GM12878 (cell line): ENCODE measurements at regions not wholly inside any gene's neighbourhood (a gene's known extent, or its start where the extent isn't known, plus 50 kb on each side); places are given as distances from the start of the nearest gene placed in this dataset.

Experiments
- ATAC-seq: fragments of 200-7000 bp; cut with Tn5 transposase; 3 replicates; pipeline ENCODE4 v1.9.1; 2020; ENCODE audit warnings: mild to moderate bottlenecking, moderate library complexity
- BruUV-seq: library from RNA; stranded (reverse); fragments of 400-500 nt; replicated peaks from 2 replicates; lab custom pipeline; 2021; lab: Mats Ljungman, UMichigan
- CTCF ChIA-PET: fragments of 300-600 bp; sonication (Branson Sonifier 250); formaldehyde crosslinking; extraction: SDS; loops from one replicate; lab custom pipeline; 2021; ENCODE audit warnings: inconsistent platforms; lab: Yijun Ruan, JAX
- POLR2A ChIA-PET: fragments of 350-600 bp; formaldehyde crosslinking; extraction: SDS; loops from one replicate; lab custom pipeline; 2021; ENCODE audit warnings: inconsistent platforms; lab: Charles Lee
- RAD21 ChIA-PET: fragments of 300-600 bp; sonication (Branson Sonifier 250); formaldehyde crosslinking; loops from one replicate; lab custom pipeline; 2023; ENCODE audit warnings: antibody characterized with exemption; ENCODE audit not compliant: unreplicated experiment; lab: Charles Lee
- SMC1A ChIA-PET: fragments of 300-600 bp; sonication (Branson Sonifier 250); formaldehyde crosslinking; loops from one replicate; lab custom pipeline; 2023; ENCODE audit not compliant: unreplicated experiment, uncharacterized antibody; lab: Charles Lee
- DNase-seq: peaks from one replicate; pipeline ENCODE4 v3.0.0-alpha.2; 2011; ENCODE audit warnings: low read depth, low spot score
- FAIRE-seq: peaks from 3 replicates; lab custom pipeline; 2011; peaks lifted over from hg19 to GRCh38; lab: Jason Lieb, UNC
- H2AFZ ChIP-seq: 2 replicates; pipeline ENCODE4 v1.6.0; 2011; ENCODE audit warnings: low read depth, low read length, control low read depth; ENCODE audit not compliant: control insufficient read depth
- H3K27ac ChIP-seq: 2 replicates; pipeline ENCODE4 v1.5.1; 2011; ENCODE audit warnings: control low read depth; ENCODE audit not compliant: control insufficient read depth, insufficient read depth
- H3K27me3 ChIP-seq, 2 experiments: replicated peaks in 1 of 2; 2 replicates each; pipeline versions ENCODE4 v1.6.0 to v1.6.1; 2011; ENCODE audit warnings: low read length in 1 of 2; ENCODE audit not compliant: control insufficient read depth in 2 of 2, insufficient read depth in 2 of 2
- H3K36me3 ChIP-seq, 2 experiments: 2 replicates each; pipeline ENCODE4 v1.5.1; 2011; ENCODE audit warnings: low read length in 1 of 2; ENCODE audit not compliant: control insufficient read depth in 2 of 2, insufficient read depth in 2 of 2
- H3K4me1 ChIP-seq: 2 replicates; pipeline ENCODE4 v1.6.1; 2011; ENCODE audit warnings: mild to moderate bottlenecking, low read length, moderate library complexity, mixed read lengths; ENCODE audit not compliant: control insufficient read depth, insufficient read depth
- H3K4me2 ChIP-seq: 2 replicates; pipeline ENCODE4 v1.6.0; 2011; ENCODE audit warnings: control low read depth; ENCODE audit not compliant: control insufficient read depth, insufficient read depth
- H3K4me3 ChIP-seq: fragments of 200-600 bp; sonication (generic); 2 replicates; pipeline ENCODE4 v1.5.1; 2016
- H3K79me2 ChIP-seq: 2 replicates; pipeline ENCODE4 v1.6.0; 2011; ENCODE audit warnings: low read length; ENCODE audit not compliant: control insufficient read depth, insufficient read depth
- H3K9ac ChIP-seq: 2 replicates; pipeline ENCODE4 v1.8.0; 2011; ENCODE audit warnings: low read length, control low read depth, mixed read lengths; ENCODE audit not compliant: control insufficient read depth, insufficient read depth
- H3K9me3 ChIP-seq: replicated peaks from 3 replicates; pipeline ENCODE4 v1.5.1; 2011; ENCODE audit warnings: mild to moderate bottlenecking, low read length; ENCODE audit not compliant: control insufficient read depth, insufficient read depth
- H4K20me1 ChIP-seq: 2 replicates; pipeline ENCODE4 v1.6.0; 2011; ENCODE audit not compliant: control insufficient read depth, insufficient read depth
- BCL11A ChIP-seq: IDR thresholded peaks from 2 replicates; pipeline ENCODE4 v1.6.1; 2011; ENCODE audit warnings: low read depth, low read length
- BHLHE40 ChIP-seq, 2 experiments: fragments of 450-650 bp in 1 of 2; IDR thresholded peaks; 2 replicates each; pipeline ENCODE4 v1.6.1; 2011 to 2017; ENCODE audit warnings: low read depth in 2 of 2, borderline replicate concordance in 1 of 2, improper control_type of control experiment in 1 of 2, low read length in 1 of 2, mild to moderate bottlenecking in 1 of 2
- BRCA1 ChIP-seq: IDR thresholded peaks from 2 replicates; pipeline ENCODE4 v1.6.1; 2011; ENCODE audit warnings: low read depth, low read length, improper control_type of control experiment
- EZH2 ChIP-seq: IDR thresholded peaks from 2 replicates; pipeline ENCODE4 v1.6.1; 2012; ENCODE audit warnings: low read depth, mild to moderate bottlenecking, control low read depth, inconsistent platforms, low read length, borderline replicate concordance; ENCODE audit not compliant: control insufficient read depth
- HDAC2 ChIP-seq: fragments of 200-600 bp; sonication (generic); IDR thresholded peaks from 2 replicates; pipeline ENCODE4 v1.6.1; 2017
- IKZF1 ChIP-seq: fragments of 450-650 bp; conservative IDR thresholded peaks from 2 replicates; pipeline ENCODE4 v1.6.1; 2017; ENCODE audit warnings: antibody characterized with exemption, mild to moderate bottlenecking
- NFXL1 ChIP-seq: fragments of 450-650 bp; IDR thresholded peaks from 2 replicates; pipeline ENCODE4 v1.6.1; 2017; ENCODE audit warnings: antibody characterized with exemption, mild to moderate bottlenecking, borderline replicate concordance
- NR2C1 ChIP-seq: fragments of 450-650 bp; IDR thresholded peaks from 2 replicates; pipeline ENCODE4 v1.6.1; 2017; ENCODE audit warnings: antibody characterized with exemption, mild to moderate bottlenecking, moderate library complexity
- POLR2AphosphoS5 ChIP-seq: IDR thresholded peaks from 2 replicates; pipeline ENCODE4 v1.6.1; 2011; ENCODE audit warnings: mild to moderate bottlenecking, low read length, inconsistent platforms
- RELB ChIP-seq: fragments of 450-650 bp; IDR thresholded peaks from 2 replicates; pipeline ENCODE4 v1.6.1; 2017; ENCODE audit warnings: low read depth, mild to moderate bottlenecking, moderate library complexity
- REST ChIP-seq: IDR thresholded peaks from 2 replicates; pipeline ENCODE4 v1.6.1; 2012; ENCODE audit warnings: mild to moderate bottlenecking, low read depth, low read length
- SKIL ChIP-seq: fragments of 450-650 bp; IDR thresholded peaks from 2 replicates; pipeline ENCODE4 v1.6.1; 2017; ENCODE audit warnings: mild to moderate bottlenecking, low read depth, inconsistent platforms; ENCODE audit not compliant: poor library complexity, severe bottlenecking
- SPI1 ChIP-seq: IDR thresholded peaks from 2 replicates; pipeline ENCODE4 v1.6.1; 2011; ENCODE audit warnings: low read depth, mild to moderate bottlenecking, low read length, moderate library complexity, borderline replicate concordance; ENCODE audit not compliant: insufficient read depth
- ZZZ3 ChIP-seq: IDR thresholded peaks from 2 replicates; pipeline ENCODE4 v1.6.1; 2011; ENCODE audit warnings: low read depth; ENCODE audit not compliant: control insufficient read depth, insufficient read length
- WGBS: methylation state at CpG from one replicate; pipeline ENCODE4 v1.1.6; 2016; ENCODE audit warnings: low lambda C conversion rate; ENCODE audit not compliant: insufficient replicate concordance, insufficient coverage; ENCODE audit errors: missing lambda C conversion rate; 5-methylcytosine and 5-hydroxymethylcytosine counted together
- in situ Hi-C: fragments of 300-500 bp; cut with MboI; formaldehyde crosslinking; loops from 9 replicates; pipeline ENCODE4 v1.14.3; 2018; ENCODE audit warnings: mixed read lengths
- intact Hi-C: fragments of 100-400 bp; cut with micrococcal nuclease; formaldehyde crosslinking; loops from one replicate; pipeline ENCODE4 v1.14.2; 2022; ENCODE audit not compliant: unreplicated experiment
- TF ChIP-seq, protein P1 (sequence below): IDR thresholded peaks from 2 replicates; pipeline ENCODE4 v1.6.1; 2012; ENCODE audit warnings: low read depth, low read length, improper control_type of control experiment

DNA sequence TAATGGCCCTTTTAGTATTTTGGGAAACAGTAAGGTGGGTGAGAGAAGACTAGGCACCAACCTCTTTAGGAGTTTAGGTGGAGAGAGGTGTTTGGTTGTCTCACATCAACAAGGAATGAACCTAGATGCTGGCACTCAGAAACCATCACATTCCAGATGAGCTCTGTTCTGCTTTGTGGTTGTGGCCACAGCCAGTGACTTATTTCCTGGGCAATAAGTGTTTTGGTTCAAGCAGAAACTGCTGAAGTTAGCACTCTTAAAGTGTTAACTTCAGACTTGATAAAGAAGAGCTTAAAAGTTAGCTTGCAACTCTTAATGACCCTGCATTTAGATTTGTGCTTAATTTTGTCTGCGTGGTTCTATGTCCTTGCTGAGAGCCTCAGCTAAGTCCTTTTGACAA, 929.2 kb downstream of the SLC4A3 start (continued):
- no peak for TF ChIP-seq EZH2
- TF ChIP-seq NR2C1, result no peak
- no peak for TF ChIP-seq SPI1
- TF ChIP-seq POLR2AphosphoS5, result no peak
- TF ChIP-seq IKZF1, result no peak
- TF ChIP-seq NFXL1, result no peak
- no peak for TF ChIP-seq ZZZ3

DNA sequence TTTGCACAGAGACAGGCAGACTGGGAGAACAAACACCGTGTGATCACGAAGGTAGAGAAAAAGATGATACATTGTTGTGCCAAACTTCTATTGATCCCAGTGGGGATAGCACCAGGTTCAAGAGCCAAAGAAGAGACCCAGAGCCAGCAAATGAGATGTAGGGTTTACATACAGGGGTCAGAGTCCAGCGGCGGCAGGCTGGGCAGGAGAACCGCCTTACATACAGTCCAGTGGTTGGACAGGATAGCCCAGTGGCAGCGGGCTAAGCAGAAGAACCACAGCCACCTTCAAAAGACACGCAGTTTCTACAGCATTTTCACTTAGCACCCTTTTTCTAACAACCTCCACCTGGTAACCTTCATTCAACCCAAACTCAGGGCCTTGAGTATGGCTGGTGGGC, 932.8 kb downstream of the SLC4A3 start:
- WGBS, result 65% methylated on average over 7 of the region's 7 CpGs
- no peak for DNase-seq
- Histone ChIP-seq H3K36me3 (no peaks in the 10 kb centered on the region), H4K20me1 (no peaks in the 10 kb centered on the region), H3K9me3 (no peaks in the 10 kb centered on the region), H3K4me1 (no peaks in the 10 kb centered on the region), H3K9ac (no peak overlapping the region), H3K79me2 (no peaks in the 10 kb centered on the region), H3K4me2 (no peak overlapping the region), H3K4me3 (no peak overlapping the region), H3K27ac (no peak overlapping the region), H3K27me3 (no peaks in the 10 kb centered on the region), H2AFZ (no peak overlapping the region)
- in situ Hi-C loops (no loop called here), intact Hi-C loops (no loop called here)
- no peak for ATAC-seq
- ChIA-PET RAD21 (no interaction called here), SMC1A (no interaction called here), CTCF (no interaction called here), POLR2A (no interaction called here)
- FAIRE-seq, result no peak
- no TSS peak for BruUV-seq
- TF ChIP-seq HDAC2 (no peak), BHLHE40 (IDR thresholded peaks at IDR 0.05; ENCODE audit: borderline replicate concordance in 1 of 2, low read depth in 2 of 2, low read length in 1 of 2) (no peak), RELB (no peak), SKIL (no peak), BRCA1 (no peak), BCL11A (no peak), REST (no peak)
- TF ChIP-seq, protein P1, sequence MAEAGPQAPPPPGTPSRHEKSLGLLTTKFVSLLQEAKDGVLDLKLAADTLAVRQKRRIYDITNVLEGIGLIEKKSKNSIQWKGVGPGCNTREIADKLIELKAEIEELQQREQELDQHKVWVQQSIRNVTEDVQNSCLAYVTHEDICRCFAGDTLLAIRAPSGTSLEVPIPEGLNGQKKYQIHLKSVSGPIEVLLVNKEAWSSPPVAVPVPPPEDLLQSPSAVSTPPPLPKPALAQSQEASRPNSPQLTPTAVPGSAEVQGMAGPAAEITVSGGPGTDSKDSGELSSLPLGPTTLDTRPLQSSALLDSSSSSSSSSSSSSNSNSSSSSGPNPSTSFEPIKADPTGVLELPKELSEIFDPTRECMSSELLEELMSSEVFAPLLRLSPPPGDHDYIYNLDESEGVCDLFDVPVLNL, result no peak
